ENCODE measurements at regions not wholly inside any gene's neighbourhood (a gene's known extent, or its start where the extent isn't known, plus 50 kb on each side); places are given as distances from the start of the nearest gene placed in this dataset.

GRCh38 chr20:11371831-11372230, 545.9 kb upstream of the BTBD3 start:
- no peak for TF ChIP-seq CTCF (IDR thresholded peaks at IDR 0.05)
- H3K27ac ChIP-seq: no peak overlapping the region
- H3K4me3 ChIP-seq (ENCODE audit: low read depth in 1 of 2, low read length in 1 of 2): no peak overlapping the region
- peaks cover 5% of the 10 kb centered on the region for H3K9me3 ChIP-seq
- H3K36me3 ChIP-seq: no peaks in the 10 kb centered on the region
- no peaks in the 10 kb centered on the region for H3K27me3 ChIP-seq
- no peaks in the 10 kb centered on the region for H3K4me1 ChIP-seq (ENCODE audit: control insufficient read depth in 1 of 2, insufficient read depth in 1 of 2, low read depth in 1 of 2, low read length in 1 of 2)

GRCh38 chr20:11372876-11373790, 544.6 kb upstream of the BTBD3 start:
- Histone ChIP-seq H3K27me3 (no peaks in the 10 kb centered on the region), H3K4me1 (ENCODE audit: control insufficient read depth in 1 of 2, insufficient read depth in 1 of 2, low read depth in 1 of 2, low read length in 1 of 2) (no peaks in the 10 kb centered on the region), H3K27ac (no peak overlapping the region), H3K9me3 (peaks cover 5% of the 10 kb centered on the region), H3K4me3 (ENCODE audit: low read depth in 1 of 2, low read length in 1 of 2) (no peak overlapping the region), H3K36me3 (no peaks in the 10 kb centered on the region)
- no peak for TF ChIP-seq CTCF (IDR thresholded peaks at IDR 0.05)

- Histone ChIP-seq H3K4me1 (ENCODE audit: control insufficient read depth in 1 of 2, insufficient read depth in 1 of 2, low read depth in 1 of 2, low read length in 1 of 2) (no peaks in the 10 kb centered on the region), H3K36me3 (no peaks in the 10 kb centered on the region), H3K9me3 (no peaks in the 10 kb centered on the region), H3K27me3 (no peaks in the 10 kb centered on the region), H3K4me3 (ENCODE audit: low read depth in 1 of 2, low read length in 1 of 2) (no peak overlapping the region), H3K27ac (no peak overlapping the region)
- no peak for TF ChIP-seq CTCF (IDR thresholded peaks at IDR 0.05)
These were observed 542.4 kb upstream of the BTBD3 start for GRCh38 chr20:11375335-11375734.

- TF ChIP-seq CTCF (IDR thresholded peaks at IDR 0.05): no peak
- no peak overlapping the region for H3K27ac ChIP-seq
- H3K36me3 ChIP-seq: no peaks in the 10 kb centered on the region
- no peak overlapping the region for H3K4me3 ChIP-seq (ENCODE audit: low read depth in 1 of 2, low read length in 1 of 2)
- no peaks in the 10 kb centered on the region for H3K27me3 ChIP-seq
- no peaks in the 10 kb centered on the region for H3K4me1 ChIP-seq (ENCODE audit: control insufficient read depth in 1 of 2, insufficient read depth in 1 of 2, low read depth in 1 of 2, low read length in 1 of 2)
- H3K9me3 ChIP-seq: no peaks in the 10 kb centered on the region
These were observed 541.7 kb upstream of the BTBD3 start for GRCh38 chr20:11375966-11376365.

GRCh38 chr20:11376420-11376819, 541.3 kb upstream of the BTBD3 start:
- no peak overlapping the region for H3K4me3 ChIP-seq (ENCODE audit: low read depth in 1 of 2, low read length in 1 of 2)
- no peaks in the 10 kb centered on the region for H3K36me3 ChIP-seq
- no peaks in the 10 kb centered on the region for H3K4me1 ChIP-seq (ENCODE audit: control insufficient read depth in 1 of 2, insufficient read depth in 1 of 2, low read depth in 1 of 2, low read length in 1 of 2)
- TF ChIP-seq CTCF (IDR thresholded peaks at IDR 0.05): no peak
- no peak overlapping the region for H3K27ac ChIP-seq
- H3K27me3 ChIP-seq: no peaks in the 10 kb centered on the region
- no peaks in the 10 kb centered on the region for H3K9me3 ChIP-seq
